Mucosa of gallbladder (tissue), 1 donor: ENCODE measurements at regions not wholly inside any gene's neighbourhood (a gene's known extent, or its start where the extent isn't known, plus 50 kb on each side); places are given as distances from the start of the nearest gene placed in this dataset.

Source experiments
- DNase-seq: peaks from one replicate; pipeline ENCODE4 v3.0.0-alpha.2; 2020; ENCODE audit warnings: low spot score
- donor health status: DM: no; HTN: no; CAD: no.

DNA sequence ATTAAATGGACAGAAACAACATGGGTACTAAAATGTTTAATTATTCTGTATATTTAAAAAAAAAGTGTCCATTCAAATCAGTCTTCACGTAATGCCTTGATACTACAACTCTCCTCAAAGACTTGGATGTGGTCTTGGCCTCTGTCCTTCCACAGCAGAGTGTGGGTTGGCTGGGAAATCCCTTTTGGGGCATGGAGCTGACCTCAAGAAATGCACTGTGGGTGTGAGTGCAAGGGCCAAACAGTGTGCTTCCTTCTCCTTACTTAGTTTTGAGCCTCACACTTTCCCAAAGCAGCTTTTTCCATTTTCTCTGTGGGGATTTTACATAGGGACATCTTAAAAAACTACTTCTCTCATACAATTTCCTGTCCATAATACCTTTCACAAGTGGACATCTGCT, 607.4 kb downstream of the EFNB2 start:
- DNase-seq = no peak

DNA sequence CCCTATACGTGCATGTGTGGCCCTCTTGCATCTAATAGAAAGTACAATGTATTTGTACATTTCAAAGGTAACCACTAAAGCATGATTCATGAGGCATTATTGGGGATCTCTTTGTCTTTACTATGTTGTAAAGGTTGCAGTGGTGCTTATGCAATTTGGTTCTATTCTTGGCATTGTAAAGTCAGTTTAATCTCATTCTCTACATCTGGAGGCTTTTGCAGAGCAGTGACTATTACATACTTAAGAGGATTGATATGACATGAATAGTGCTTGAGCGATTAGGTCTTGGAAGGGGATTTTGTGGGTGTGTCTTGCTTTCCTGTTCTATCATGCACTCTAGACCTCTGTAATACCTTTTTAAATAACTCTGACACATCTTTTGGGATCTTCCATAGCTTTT, 610.0 kb downstream of the EFNB2 start:
- no peak for DNase-seq

DNA sequence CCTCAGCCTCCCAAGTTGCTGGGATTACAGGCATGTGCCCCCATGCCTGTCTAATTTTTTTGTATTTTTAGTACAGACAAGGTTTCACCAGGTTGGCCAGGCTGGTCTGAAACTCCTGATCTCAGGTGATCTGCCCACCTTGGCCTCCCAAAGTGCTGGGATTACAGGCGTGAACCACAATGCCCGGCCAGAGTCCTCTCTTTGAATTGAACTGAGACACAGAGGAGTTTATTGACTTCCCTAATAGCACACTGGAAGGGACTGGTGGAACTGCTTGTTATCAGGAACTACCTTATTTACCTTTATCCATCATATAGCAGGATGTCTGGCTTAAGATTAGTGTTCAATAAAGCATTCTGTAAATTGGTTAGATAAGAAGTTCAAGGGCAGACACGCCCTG, 613.8 kb downstream of the EFNB2 start:
- no peak for DNase-seq

DNA sequence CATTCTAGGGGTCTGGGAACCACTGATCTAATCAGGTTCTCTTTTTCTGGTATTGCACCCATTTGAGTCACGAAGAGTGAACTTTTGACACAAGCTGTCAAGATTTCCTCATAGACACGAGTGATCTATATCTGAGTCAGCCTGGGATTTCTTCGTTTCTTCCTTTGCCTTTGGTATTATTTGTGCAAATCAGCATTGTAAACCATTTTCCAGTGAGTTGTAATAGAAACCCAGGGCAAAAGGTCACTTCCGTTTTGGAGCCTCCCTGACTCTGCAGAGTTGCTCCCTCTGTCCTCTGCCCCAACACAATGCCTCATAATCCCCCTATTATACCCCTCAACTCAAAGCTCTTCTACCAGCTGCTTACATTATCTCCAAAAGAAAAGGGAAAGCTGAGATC, 615.1 kb downstream of the EFNB2 start:
- no peak for DNase-seq

DNA sequence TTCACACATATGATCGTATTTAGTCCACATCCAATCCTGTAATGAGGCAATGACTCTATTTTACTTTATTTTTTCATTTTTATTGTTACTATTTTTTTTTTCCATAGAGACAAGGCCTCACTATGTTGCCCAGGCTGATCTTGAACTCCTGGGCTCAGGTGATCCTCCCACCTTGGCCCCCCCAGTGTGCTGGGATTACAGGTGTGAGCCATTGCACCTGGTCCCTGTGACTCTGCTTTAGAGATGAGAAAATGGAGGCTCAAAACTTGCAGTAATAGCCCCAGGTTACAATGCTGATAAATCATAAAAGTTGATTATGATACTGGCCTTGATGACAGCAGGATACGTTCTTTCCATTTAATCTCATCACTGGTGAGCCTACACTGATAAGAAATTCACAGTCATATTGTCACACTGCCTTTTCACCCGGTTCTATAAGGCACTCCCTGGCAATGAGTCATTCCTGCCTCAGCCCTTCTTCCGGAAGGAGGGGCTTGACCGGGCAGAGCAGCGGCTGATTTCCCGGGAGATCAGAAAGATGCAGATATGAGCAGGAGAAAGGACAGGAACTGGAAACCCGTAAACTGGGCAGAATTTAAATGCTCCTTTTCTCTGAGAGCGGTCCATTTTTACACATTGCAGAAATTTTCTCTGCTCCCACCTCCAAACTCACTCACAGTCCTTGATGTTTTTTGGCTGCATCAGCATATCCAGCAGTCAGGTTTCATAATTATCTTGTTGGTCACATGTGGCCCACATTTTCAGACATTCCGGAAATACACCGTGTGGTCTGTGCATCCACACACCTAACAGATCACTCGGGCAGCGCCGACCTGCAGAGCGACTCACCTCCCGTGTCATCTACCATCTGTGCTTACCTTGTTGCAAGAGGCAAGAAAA, 616.4 kb downstream of the EFNB2 start:
- peak; percentile 60 for DNase-seq

DNA sequence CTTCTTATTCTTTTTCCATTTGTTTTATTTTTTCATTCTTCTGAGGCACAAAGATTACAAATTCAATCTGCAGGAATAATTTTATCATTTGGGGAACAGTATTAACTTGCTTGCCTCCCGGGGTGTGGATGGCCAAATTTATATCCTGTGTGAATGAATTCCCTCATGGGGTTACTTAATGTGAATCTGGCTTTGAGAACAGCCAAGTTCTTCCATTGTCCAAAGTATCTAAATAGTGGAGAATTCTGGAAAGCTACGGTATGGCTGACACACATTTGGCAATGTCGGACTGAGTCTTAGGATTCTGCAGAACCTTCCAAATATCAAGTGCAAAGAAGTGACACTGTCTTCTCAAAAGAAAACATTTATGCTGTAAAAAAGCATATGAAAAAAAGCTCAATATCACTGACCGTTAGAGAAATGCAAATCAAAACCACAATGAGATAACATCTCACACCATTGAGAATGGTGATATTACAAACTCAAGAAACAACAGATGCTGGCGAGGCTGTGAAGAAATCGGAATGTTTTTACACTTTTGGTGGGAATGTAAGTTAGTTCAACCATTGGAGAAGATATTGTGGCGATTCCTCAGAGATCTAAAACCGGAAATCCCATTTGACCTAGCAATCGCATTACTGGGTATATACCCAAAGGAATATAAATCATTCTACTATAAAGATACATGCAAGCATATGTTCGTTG, 620.2 kb downstream of the EFNB2 start:
- no peak for DNase-seq

DNA sequence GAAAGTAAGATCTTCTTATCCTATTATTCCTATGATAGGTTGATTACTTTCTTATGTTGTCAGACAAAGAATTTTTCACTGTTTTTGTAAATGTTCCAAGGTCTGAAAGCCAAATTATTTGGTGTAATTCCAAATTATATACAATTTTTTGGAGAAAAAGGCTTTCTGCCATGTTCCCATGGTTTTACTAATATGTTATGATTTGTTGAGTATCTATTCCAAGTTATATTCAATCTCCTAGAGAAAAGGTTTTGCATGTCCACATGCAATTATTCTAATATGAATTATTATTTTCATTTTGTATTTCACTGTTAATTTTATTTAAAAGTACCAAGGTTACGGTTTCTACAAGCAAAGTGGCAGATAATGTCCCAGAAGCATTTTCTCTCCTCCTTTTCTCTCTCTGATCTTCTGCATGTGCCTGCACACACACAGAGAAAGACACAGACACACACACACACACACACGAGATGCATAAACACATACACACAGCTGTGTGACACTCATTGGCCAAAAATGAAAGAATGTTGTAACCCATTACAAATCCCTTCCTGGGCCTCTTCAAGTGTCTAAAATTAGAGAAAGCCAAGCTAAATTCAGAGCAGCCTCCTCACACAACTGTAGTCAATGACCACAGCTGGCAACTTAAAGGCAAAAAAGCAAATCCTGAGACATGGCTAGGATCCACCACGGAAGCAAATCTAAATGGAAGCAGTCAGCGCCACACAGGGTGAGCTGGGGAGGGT, 621.0 kb downstream of the EFNB2 start:
- no peak for DNase-seq

DNA sequence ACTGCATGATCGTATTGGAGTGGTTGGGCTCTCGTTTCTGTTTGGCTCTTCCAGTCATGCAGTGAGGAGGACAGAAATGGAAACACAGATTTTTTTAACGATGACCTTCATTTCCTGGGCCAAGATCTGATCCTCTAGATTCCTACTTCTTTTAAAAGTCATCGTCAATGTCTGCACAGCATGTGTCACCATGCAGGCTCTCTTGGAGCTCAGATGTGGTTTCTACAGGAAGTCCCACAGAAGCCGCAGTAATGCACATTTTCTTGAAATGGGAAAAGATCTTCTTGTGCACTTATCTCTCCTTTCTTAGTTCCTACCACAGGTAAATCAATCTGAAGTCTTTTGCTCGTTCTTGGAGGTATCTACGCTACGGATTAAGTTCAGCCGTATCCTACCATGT, 626.9 kb downstream of the EFNB2 start:
- no peak for DNase-seq

DNA sequence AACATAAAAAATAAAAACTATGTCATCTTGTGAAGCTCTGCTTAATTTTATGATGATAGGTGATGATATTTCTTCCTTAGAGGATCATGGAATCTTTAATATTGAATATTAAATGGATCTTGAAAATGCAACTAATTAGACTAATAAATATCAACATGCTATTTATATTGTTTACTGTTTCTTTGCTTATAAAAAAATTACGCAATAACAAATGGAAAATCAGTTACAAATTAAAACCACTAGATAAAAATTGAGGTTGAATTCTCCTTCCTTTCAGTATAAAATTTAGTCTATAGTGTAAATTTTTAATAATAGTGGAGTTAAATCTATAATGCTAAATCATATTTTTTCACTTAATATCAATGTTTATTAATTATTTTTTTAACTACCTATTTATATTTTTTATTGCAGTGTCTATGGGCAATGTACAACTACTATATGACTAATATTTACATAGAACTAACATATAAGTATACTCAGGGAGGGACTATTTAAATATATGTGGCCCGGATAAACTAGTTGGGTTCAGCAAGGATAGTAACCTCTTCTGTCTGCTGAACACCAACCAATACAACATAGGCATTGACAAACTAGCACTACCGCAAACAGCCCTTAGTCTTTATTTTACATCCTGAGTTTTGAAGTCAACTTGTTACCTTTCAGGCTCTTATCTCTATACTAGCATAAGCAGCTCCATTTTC, 628.0 kb downstream of the EFNB2 start:
- DNase-seq = no peak

DNA sequence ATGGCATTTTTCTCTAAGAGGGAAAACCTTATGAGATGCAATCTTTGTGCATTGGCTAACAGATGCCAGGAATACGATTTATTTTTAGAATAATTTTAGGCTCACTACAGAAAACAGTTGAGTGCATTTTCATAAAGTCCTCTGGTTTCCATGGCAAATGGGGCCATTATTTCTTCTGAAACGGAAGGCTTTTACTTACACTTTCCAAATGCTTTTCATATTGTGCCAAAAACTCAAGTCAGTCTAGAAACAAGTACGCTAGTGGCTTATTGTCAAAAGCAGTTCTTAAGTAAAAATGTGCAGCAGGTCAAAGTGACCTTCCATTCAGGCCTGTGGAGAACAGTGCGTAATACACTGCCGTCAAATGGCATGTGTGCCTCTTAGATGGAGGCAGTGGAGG, 628.7 kb downstream of the EFNB2 start:
- DNase-seq = no peak

DNA sequence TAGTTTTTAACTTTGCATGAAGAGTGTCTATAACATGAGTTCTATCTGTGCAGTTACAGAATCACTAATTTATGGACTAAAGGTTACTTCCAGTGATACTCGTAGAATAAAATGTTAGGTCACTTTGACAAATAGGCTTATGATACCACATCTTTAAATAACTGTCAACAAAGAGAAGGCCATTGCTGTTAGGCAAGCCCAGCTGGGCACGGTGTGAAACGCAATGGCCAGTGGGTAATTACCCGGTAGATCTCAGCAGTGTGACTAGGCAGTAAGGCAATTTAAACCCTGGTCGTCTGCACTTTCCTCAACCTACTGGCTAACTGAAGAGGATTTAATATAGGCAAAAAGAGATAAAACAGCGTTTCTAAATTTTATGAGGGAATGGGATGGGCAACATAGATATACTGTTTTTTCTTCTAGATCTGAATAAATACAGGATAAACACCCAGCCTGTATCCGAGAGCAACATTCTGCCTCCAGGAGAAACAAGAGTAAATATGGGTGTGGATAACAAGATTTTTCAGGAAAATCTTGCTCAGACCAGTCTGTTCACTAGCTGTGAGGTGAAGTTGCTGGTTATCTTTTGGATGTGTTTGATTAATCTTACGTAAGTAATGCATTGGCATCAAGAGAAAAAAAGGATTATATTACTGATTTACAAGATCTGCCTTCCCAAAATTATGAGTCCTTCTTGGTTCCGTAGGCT, 631.3 kb downstream of the EFNB2 start:
- no peak for DNase-seq

DNA sequence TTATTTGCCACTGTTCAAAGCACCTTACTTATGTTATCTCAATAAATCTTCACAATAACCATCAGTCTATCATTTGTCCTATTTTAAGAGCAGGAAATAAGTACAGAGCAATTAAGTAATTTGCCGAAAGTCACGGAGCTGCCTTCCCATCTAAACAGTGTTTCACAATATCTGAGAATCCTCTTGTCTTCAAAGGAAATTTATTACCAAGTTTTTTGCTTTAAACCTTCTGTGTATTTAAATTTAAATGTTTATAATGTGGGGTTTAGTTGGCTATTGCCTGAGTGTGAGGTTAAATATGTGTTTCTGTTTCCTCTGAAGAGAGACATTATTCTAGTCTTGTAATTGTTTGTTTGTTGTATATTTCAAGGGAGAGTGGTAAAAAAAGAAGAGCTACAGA, 633.1 kb downstream of the EFNB2 start:
- DNase-seq = no peak

DNA sequence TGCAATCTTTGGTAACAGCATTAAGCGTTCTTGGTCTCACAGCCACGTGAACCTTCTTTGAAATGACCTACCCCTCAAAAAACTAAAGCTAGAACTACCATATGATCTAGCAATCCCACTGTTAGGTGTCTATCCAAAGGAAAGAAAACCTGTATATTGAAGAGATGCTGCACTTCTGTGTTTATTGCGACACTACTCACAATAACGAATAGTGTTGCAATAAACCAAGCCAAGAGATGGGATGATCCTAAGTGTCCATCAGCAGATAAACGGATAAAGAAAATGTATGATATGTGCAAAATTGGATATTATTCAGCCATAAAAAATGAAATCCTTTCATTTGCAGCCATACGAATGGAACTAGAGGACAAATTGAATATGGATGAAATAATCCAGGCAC, 637.9 kb downstream of the EFNB2 start:
- DNase-seq = no peak

DNA sequence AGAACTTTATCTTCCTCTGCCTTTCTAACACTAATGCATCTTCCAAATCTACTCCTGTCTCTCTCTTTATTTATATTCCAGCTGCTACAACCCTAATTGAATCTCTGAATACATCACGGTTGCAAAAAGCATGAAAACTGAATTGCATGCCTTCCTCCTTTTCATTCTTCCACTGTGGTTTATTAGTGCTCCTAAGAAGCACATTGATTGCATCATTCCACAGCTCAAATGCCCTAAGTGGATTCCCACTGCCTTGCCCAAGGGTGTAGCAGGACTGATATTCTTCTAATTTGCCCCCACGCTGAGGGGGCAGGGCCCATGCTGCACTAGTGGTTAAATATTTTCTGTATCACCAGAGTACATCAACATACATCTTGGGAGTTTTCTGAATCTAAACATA, 640.8 kb downstream of the EFNB2 start:
- no peak for DNase-seq

DNA sequence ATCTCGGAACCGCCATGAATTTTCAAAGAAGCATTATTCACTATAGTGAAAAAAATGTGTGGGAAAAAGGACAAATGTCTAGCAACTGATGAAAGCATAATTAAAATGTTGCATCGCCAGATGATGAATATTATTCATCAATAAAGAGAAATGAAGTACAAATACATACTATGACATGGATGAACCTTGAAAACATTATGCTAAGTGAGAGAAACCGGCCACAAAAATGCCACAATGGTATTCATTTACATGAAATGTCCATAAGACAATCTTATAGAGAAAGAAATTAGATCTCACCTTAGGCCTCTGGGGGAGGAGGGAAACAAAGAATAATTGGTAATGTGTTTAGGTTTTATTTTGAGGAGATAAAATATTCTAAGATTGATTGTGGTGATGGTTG, 645.0 kb downstream of the EFNB2 start:
- DNase-seq = no peak

DNA sequence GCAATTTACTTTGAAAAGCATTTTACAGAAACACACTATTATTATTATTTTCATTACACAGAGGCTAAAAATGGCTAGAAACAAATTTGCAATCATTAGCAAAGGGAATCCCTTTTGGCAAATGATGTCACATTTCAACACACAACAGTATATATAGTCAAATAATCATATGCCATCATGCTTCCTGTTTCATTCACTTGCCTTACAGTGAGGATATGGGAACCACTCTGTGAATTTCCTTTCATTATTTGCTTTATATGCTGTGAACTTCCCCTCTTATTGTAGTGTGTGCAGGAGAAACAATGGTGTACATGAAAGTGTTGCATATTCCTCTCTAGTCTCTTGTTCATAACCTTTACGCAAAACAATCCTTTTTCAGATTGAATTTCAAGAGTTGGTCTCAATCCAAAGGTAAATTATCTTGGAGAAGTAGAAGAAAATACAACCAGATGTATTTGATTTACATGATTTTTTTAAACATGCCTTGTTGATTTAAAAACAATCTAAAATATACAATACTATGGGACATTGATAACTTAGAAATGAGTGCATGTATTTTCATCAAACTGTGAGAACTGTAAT, 657.3 kb downstream of the EFNB2 start:
- DNase-seq = no peak

DNA sequence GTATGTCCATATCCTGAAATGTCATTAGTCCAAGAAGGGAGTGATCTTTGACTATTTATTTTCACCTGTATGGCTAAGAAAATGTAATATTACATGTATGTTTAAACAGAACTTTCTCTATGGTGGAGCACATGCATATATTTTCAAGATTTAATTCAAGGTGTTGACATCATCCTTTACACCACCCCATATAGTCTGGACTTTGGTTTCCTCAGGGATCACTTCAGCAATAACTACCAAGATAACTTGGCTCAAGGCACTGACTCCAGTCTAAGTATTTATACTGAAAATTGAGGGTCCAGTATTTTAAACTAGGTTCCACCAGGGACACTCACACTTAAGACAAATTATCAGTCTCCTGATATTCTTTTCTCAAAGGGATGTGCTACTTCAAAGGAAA, 660.6 kb downstream of the EFNB2 start:
- DNase-seq = no peak

DNA sequence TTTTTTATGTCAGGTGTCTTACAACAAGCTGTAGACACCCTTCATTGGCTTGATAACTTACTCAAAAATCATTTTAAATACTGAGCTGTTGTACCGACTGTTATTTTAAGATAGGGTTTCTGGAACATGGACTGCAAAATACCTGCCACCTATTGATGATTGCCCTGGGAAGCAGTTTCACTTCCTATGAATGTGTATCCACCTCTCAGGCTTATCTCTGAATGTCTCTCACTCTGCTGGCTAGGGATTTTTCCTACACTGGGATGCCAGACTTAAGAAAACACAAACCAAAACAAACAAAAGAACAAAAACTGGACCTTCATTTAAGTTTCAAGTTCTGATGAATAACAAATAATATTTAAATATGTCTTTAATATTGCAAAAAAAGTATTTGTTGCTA, 663.7 kb downstream of the EFNB2 start:
- no peak for DNase-seq

DNA sequence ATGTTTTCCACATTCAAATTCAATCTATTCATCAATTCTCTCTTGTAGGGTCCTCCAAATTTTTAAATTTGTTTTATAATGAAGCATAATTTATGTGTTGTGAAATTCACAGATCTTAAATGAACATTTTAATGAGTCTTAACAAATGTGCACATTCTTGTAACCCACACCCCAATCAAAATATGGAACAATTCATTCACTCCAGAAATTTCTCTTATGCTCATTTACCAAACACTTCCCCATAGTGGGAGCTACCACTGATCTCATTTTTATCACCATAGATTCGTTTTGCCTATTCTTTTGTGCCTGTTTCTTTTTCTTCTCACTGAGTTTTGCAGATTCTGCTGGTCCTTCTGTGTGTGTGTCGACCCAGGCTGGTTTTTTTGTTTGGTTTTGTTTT, 664.1 kb downstream of the EFNB2 start:
- DNase-seq = no peak

DNA sequence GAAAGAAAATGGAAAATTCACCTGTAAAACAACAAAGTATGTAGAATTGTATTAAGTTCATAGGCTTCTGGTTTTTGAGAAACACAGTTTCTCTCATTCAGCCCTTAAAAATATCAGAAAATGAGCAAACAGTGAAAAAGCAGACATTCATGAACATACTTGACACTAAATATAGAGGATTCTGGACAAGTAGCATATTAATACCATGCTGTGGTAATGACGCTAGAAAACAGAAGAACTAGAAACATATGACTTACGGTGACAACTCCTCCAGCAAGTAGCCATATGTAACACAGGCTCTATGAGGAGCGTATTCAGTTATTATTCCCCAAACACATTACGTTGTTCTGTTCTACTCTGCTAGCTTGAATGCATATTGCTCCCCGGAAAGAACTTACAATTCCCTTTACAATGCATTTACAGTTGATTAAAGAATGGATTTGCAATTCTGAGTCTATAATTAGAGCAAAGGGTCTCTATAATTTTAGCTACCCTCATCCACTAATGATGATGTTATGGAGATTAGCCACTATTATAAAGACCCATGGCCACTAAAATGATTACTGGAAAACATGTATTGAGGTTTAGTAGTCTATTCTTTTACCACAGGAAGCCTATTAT, 672.1 kb downstream of the EFNB2 start:
- DNase-seq = no peak

DNA sequence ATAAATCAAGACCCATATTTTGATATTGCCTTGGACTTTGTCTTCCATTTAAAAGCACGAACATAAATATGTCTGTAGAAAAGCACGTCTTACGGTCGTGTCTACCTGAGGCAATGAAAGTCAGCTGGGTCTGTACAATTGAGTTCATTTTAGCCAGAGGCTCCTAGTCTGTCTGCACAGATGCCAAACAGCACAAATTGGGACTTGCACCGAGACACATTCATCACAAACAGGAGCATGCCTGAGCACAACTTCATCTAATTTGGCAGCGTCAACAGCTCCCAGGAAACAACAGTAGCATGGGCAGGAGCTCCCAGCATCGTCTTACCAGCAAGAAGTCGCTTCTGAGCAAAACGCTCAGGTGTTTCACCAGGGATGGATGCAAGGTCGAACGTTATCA, 687.0 kb downstream of the EFNB2 start:
- no peak for DNase-seq
